A172 (cell line): ENCODE measurements at regions not wholly inside any gene's neighbourhood (a gene's known extent, or its start where the extent isn't known, plus 50 kb on each side); places are given as distances from the start of the nearest gene placed in this dataset.
A peak's percentile ranks its signal among the peaks of the same experiment; 100 is the strongest.
"Not testable (repeated sequence)": the region's sequence is repeated elsewhere in the genome, so short reads cannot be mapped to it uniquely, and the experiment has no call there.

Experiments
- DNase-seq: peaks from one replicate; pipeline ENCODE4 v3.0.0-alpha.2; 2015; ENCODE audit warnings: low spot score

DNA sequence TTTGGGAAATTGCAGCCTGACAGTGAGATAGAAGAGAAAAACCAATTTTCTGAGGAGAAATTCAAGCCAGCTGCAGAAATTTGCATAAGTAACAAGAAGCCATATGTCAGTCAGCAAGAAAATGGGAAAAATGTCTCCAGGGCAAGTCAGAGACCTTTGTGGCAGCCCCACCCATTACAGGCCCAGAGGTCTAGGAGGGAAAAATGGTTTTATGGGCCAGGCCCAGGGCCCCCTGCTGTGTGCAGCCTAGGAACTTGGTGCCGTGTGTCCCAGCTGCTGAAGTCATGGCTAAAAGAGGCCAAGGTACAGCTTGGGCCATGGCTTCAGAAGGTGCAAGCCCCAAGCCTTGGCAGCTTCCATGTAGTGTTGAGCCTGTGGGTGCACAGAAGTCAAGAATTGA lies 296.1 kb downstream of the TTC6 start:
- DNase-seq: not testable (repeated sequence)

DNA sequence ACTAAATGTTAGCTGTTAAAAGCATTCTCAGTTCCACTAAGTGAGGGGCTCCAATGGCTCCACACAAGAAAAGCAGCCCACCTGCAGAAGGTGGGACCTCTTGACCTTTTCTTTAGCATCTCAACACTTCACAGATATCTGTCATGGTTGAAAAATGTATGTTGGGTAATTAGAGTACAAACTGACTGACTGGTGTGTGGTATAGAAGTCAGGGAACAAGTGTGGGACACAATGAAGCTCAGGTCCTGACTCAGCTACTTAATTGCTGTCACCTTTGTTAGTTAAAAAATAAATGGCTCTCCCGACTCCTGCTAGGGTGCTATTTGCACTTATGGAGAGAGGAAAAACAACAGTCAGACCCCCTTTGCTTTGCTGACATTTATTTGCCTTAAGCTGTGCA lies 299.0 kb downstream of the TTC6 start:
- no peak for DNase-seq

GRCh38 chr14:37899365-37899764 lies 303.9 kb downstream of the TTC6 start:
- no peak for DNase-seq

DNA sequence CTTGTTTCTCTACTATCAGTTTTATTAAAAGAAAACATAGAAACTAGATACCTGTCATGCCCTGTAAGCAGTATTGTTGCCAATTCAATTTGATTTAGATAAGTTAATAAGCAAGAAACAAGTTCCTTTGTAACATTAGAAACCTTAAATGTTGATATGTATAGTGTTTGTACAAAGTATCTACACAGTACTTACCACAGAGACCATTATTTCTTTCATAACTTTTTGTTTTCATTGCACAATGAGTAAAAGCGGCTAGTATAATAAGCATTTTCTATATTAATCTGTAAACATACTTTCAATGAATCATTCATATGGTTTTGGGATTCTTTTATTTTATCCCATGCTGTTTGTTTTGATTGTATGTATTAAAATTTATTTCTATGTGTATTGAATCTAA lies 305.1 kb downstream of the TTC6 start:
- no peak for DNase-seq

GRCh38 chr14:37901978-37902377 lies 305.7 kb upstream of the SSTR1 start:
- DNase-seq: peak; percentile 4

DNA sequence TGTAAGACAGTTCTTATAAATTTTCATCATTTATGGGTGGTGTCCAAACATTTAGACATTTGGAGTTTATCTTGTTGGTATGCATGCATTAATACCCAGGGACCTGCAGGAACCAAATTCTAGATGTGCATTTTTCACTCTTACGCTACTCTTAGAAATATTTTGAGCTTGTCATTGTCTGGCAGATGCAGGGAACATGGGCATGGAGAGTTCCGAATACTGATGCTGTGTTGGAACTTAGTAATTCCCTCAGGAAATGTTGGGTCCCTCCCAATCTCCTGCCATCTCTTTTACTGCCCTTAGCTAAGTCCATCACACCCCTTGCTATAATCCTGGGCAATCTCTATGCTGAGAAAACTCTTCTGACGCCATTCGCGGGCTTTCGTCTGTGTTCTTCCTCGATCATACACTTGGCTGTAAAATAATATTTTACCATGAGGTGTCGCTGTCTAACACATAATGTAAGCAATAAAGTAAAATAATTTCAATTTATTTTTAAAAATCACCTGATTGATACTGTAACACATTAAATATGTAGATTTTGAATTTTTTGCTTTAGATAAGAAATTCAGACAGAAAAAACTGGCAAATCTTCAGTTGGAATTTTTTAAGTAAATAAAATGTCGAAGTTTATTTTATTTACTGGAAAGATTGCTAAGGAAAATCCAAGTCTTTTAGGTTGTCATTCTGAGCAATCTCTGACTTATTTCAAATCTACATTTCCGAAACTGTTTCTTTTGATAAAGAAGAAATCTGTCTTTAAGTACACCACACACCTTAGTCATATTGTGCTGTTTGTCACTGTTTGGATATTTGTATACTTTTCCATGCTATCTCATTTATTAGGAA lies 304.1 kb upstream of the SSTR1 start:
- peak; percentile 14 for DNase-seq

DNA sequence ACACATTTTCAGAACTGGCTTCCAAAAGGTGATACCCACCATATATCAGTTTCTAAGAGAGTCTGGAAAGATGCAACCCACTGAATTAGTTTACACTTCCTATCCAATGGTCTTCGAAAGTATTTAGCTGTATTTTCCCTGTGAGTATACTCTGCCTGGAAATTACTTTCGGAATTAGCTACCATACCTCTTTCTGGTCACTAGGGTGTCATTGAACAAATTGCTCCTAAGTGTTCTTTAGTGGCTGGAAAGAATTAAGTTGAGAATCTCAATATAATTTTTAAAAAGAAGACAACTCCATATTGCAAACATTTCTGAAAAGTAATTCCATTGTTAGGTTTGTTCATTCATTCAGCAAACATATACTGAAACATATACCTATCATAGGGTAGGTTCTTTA lies 283.1 kb upstream of the SSTR1 start:
- DNase-seq: no peak

DNA sequence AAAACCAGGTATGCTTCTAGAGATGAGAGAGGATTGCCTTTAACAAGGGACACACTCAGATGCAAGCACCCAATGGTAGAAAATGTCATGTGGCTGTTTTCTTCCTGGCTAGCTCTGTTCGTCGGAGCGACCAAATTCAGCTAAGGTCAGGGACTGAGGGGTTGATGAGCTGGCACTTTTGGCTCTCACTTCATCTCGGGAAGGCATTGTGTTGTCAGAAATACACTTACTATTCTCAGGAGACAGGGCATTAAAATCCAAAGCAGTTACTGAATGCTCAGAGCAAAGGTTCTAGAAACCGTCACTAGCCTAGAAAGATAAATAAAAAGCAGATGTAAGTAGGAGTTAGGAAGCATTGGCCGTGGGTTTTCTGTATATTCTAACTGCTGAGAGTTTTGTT lies 275.7 kb upstream of the SSTR1 start:
- DNase-seq: no peak

DNA sequence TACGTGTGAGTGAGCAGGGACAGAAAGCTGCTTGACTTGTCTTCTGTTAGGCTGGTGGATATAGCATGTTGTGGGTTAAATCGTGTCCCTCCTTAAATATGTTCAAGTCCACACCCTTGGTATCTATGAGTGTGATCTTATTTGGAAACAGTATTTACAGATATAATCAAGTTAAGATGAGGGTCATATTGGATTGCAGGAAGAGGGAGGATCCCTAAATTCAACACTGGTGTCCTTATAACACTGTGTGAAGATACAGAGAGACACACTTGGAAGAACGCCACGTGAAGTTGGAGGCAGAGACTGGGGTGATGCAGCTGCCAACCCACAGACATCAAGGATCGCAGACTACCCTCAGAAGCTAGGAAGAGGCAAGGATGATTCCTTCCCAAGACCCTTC lies 275.2 kb upstream of the SSTR1 start:
- no peak for DNase-seq

DNA sequence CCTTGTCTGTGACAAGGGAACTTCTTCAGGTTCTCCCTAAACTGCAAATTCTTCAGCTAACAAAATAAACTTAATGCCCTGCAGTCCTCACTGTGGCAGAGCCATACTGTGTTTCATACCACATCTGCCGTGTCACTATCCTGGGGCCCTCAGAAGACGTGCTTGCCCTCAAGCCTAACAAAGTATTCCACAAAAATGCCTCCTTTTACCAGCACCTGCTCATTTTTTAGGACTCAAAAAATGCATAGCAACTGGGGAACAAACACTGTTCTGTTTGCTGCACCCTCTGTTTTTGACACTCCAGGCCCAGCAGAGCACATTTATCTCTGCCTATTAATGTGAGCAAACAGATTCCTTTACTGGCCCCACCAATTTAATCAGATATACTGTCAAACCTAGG lies 270.7 kb upstream of the SSTR1 start:
- no peak for DNase-seq

GRCh38 chr14:37939442-37940028 lies 268.2 kb upstream of the SSTR1 start:
- DNase-seq: no peak

DNA sequence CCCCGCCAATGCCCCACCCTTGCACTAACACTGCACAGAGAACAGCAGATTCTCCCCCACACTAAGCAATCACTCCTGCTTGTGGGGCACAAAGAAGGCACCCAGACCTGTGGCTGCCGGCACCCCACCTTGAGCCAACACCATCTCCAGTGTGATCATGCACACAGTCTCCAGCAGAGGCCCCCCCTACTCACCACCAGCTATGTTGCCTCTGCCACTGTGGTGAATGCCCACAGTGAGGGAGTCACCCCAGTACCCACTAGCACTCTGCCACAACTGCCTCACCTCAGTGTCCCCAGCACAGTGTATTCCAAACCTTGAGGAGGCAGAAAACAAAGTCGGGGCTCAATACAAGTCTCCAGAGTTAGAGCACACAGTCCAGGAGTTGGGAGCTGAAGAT lies 261.7 kb upstream of the SSTR1 start:
- DNase-seq: no peak

- DNase-seq: no peak
These were observed 260.9 kb upstream of the SSTR1 start for GRCh38 chr14:37946819-37947218.

- no peak for DNase-seq
These were observed 259.4 kb upstream of the SSTR1 start for GRCh38 chr14:37948266-37948665.

DNA sequence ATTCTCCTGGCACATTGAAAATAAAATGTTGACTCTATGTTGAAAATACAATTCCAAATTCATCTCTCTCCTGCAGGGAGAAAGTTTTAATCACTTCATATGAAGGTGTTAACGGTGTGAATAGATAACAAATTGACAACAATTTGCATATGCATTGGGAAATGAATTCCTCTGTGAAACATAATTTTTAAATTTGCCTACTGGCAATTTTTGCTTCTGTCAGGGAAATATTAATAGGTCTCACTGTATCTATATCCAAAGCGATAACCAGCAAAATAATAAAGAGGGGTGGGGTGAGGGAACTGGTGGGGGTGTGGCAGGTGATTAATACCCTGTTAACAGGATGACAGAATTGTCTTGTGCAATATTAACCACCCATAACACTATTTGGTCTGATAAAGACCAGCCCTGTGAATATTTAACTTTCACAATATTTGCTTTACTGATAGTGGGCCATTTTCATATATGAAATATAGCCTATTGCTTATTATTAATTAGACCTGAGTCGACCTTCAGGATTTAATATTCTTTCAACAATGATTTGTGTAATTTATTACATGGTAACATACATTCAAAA lies 239.0 kb upstream of the SSTR1 start:
- DNase-seq: no peak

- no peak for DNase-seq
These were observed 238.2 kb upstream of the SSTR1 start for GRCh38 chr14:37969511-37969979.

DNA sequence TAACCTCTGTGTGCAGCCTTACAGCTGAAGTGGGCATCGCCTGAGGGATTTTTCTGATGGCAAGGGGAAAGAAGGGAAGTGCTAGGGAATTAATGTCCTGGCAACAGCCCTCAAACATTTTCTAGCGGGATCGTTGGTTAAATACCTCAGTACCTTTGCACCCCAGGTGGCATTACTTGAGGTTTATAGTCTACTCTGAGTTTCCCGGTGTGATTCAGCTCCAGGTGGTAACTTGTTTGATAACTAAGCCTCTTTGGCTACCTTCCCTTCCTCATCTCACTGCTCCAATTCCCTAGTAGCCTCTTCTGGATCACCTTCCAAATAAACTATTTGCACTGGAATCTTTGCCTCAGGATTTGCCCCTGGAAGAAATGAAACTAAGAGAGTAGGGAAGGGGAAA lies 237.0 kb upstream of the SSTR1 start:
- DNase-seq: no peak

GRCh38 chr14:37972941-37973887 lies 234.5 kb upstream of the SSTR1 start:
- no peak for DNase-seq

GRCh38 chr14:37974421-37974820 lies 233.3 kb upstream of the SSTR1 start:
- DNase-seq: no peak

DNA sequence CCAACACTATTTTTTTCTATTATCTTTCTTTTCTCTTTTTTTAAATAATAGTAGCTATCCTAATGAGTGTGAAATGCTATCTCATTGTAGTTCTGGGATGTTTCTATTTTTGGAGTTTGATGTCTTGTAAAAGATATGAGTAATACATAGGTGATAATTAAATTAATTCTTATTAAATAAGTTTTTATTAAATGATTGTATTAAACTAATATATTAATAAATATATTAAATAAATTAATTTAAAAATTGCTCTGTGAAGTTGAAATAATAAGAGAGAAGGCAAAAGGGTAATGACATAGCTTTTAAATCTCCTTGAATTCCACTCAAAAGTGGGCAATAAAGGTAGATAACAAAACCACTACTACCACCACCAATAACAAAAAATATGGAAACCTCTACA lies 230.2 kb upstream of the SSTR1 start:
- DNase-seq: no peak

DNA sequence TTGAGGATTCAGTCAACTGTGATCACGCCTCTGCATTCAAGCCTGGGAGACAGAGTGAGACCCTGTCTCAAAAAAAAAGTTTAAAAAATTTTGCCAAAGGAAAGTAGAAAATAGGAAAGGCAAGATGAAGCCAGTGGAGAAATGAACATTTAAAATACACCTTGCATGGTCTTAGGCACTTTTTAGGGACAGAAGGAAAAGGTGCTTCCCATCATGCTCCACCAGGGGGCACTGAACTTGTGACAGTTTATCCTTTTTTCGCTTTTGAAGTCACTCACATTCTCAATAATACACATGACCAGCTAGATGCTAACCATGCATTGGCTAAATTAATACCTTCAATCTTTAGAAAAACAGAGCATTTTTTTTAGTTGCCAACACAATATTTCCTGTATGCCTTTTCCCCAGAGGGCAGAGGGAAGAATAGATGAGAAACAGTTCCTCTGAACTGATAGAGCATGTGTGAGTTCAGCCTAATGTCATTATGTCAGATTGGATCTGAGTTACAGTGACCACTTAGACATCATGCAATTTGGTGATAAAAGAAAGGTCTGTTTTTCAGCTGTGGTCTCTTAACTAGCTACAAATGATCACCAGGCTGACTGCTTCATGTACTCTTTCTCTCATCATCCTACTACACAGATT lies 221.8 kb upstream of the SSTR1 start:
- peak; percentile 30 for DNase-seq

- DNase-seq: no peak
These were observed 219.2 kb upstream of the SSTR1 start for GRCh38 chr14:37988472-37988871.
